Adipocyte (in vitro differentiated cells): ENCODE measurements at regions not wholly inside any gene's neighbourhood (a gene's known extent, or its start where the extent isn't known, plus 50 kb on each side); places are given as distances from the start of the nearest gene placed in this dataset.
A peak's percentile ranks its signal among the peaks of the same experiment; 100 is the strongest.
"Not testable (repeated sequence)": the region's sequence is repeated elsewhere in the genome, so short reads cannot be mapped to it uniquely, and the experiment has no call there.

Experiments
- DNase-seq: peaks from one replicate; pipeline ENCODE4 v3.0.0-alpha.2; 2015; ENCODE audit warnings: low read depth
- H3K27me3 ChIP-seq: replicated peaks from 2 replicates; pipeline ENCODE4 v1.7.0; 2013; ENCODE audit warnings: mild to moderate bottlenecking, low read length, moderate library complexity; ENCODE audit not compliant: control insufficient read depth, insufficient read depth
- H3K36me3 ChIP-seq: 2 replicates; pipeline ENCODE4 v1.7.0; 2013; ENCODE audit warnings: low read length, mild to moderate bottlenecking, moderate library complexity; ENCODE audit not compliant: control insufficient read depth, insufficient read depth, severe bottlenecking
- H3K4me1 ChIP-seq: 2 replicates; pipeline ENCODE4 v1.7.0; 2013; ENCODE audit warnings: mild to moderate bottlenecking, low read length, moderate library complexity; ENCODE audit not compliant: control insufficient read depth, insufficient read depth
- H3K4me3 ChIP-seq: 2 replicates; pipeline ENCODE4 v1.7.0; 2013; ENCODE audit warnings: mild to moderate bottlenecking, low read length, moderate library complexity
- H3K9ac ChIP-seq: 2 replicates; pipeline ENCODE4 v1.7.0; 2013; ENCODE audit warnings: mild to moderate bottlenecking, low read length, moderate library complexity
- H3K9me3 ChIP-seq: 2 replicates; pipeline ENCODE4 v1.7.0; 2013; ENCODE audit warnings: mild to moderate bottlenecking, low read length, moderate library complexity; ENCODE audit not compliant: control insufficient read depth

DNA sequence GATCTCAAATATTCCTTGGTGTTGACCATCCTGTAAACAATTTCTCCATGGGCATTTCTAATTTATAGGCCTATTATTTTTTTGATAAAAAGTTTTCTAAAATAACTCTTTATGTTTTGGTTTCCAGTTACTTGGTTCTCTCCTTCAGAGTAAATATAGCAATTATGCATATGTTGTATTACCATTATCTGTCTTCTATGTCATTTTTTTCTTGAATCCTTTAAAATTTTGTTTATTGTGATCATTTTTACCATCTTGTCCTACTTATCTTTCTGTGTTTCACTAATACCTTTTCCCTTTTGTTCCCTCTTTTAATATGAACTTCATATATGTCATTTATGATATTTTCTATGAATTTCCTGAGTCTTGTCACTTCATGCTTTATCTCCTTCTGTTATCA lies 341.1 kb downstream of the PDCD6IP start:
- H3K9me3 ChIP-seq = peaks cover 25% of the 10 kb centered on the region
- H3K36me3 ChIP-seq = no peaks in the 10 kb centered on the region
- no peak for DNase-seq
- H3K4me3 ChIP-seq = no peak overlapping the region
- H3K9ac ChIP-seq = no peak overlapping the region
- H3K4me1 ChIP-seq = no peaks in the 10 kb centered on the region
- H3K27me3 ChIP-seq = no peaks in the 10 kb centered on the region

DNA sequence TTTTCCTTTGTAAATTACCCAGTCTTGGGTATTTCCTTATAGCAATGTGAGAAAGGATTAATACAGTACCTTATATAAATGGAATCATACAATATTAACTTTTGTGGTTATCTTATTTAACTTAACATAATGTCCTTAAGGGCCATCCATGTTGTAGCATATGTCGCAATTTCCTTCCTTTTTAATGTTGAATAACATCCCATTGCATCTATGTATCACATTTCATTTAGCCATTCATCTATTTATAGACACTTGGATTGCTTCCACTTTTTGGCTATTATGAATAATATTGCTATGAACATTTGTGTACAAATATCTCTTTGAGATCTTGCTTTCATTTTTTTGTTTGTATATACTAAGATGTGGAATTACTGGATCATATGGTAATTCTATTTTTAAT lies 342.2 kb downstream of the PDCD6IP start:
- Histone ChIP-seq H3K27me3 (no peaks in the 10 kb centered on the region), H3K36me3 (no peaks in the 10 kb centered on the region), H3K9ac (no peak overlapping the region), H3K4me1 (no peaks in the 10 kb centered on the region), H3K4me3 (no peak overlapping the region), H3K9me3 (peaks cover 15% of the 10 kb centered on the region)
- peak; percentile 76 for DNase-seq

DNA sequence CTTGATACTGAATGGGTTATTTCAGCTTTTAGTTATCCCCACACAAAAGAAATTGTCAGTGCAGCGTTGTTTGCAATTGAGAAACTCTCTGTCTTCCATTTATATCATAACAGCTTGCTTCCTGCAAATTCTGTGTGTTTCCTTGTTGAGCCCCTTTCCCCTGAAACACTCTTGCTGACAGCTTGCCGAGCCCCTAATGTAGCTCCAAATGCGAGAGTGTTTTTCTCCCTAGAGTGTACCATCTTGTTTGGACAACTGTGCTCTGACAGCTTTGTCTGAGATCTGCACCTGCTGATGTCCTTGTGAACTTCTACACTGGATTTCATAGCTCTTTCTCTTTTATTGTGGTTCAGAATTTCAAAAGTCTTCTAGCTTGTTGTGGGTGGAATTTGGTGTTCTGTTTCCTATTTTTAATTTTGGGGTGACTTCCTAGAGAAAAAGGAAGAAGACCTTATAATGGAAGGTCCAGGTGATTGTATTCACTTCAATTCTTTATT lies 343.5 kb downstream of the PDCD6IP start:
- no peak overlapping the region for H3K9ac ChIP-seq
- no peaks in the 10 kb centered on the region for H3K27me3 ChIP-seq
- no peak for DNase-seq
- no peaks in the 10 kb centered on the region for H3K36me3 ChIP-seq
- H3K4me1 ChIP-seq = no peaks in the 10 kb centered on the region
- no peak overlapping the region for H3K4me3 ChIP-seq
- H3K9me3 ChIP-seq = peaks cover 14% of the 10 kb centered on the region

DNA sequence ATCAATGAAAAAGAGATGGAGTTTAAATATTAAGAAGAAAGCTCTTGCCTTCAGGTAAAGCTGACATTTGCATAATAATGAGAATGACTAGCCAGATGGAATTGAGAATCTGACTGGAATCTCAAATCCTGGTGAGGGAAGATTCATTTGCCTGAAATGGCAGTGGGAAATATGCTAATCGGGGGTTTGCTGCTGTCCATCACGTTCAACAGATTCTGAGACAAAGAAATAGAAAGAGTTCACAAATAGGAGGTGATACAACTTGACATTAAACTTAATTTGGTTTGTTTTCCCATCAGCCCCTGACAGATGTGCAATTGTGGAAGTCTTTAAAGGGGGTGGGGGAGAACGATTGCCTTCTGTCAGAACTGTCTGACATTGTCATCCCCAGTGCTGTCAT lies 347.4 kb downstream of the PDCD6IP start:
- no peaks in the 10 kb centered on the region for H3K9me3 ChIP-seq
- no peaks in the 10 kb centered on the region for H3K36me3 ChIP-seq
- no peaks in the 10 kb centered on the region for H3K4me1 ChIP-seq
- DNase-seq = no peak
- H3K4me3 ChIP-seq = no peak overlapping the region
- no peak overlapping the region for H3K9ac ChIP-seq
- H3K27me3 ChIP-seq = no peaks in the 10 kb centered on the region

DNA sequence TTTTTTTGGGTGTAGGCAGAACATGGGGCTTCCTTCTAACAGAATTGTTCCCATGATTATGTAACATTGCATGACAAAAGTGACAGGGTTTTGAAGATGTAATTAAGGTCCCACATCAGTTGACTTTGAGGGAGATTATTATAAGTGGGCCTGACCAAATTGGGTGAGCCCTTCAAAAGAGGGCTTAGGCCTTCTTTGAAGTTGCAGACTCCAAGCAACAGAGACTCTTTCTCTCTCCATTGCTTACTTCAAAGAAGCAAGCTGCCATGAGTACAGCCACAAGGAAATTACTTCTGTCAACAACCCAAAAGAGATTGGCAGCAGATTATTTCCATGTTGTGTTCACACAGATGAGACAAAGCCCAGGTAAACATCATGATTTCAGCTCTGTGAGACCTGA lies 348.2 kb downstream of the PDCD6IP start:
- no peak overlapping the region for H3K9ac ChIP-seq
- no peak overlapping the region for H3K4me3 ChIP-seq
- DNase-seq = no peak
- H3K27me3 ChIP-seq = no peaks in the 10 kb centered on the region
- H3K36me3 ChIP-seq = no peaks in the 10 kb centered on the region
- no peaks in the 10 kb centered on the region for H3K9me3 ChIP-seq
- no peaks in the 10 kb centered on the region for H3K4me1 ChIP-seq

DNA sequence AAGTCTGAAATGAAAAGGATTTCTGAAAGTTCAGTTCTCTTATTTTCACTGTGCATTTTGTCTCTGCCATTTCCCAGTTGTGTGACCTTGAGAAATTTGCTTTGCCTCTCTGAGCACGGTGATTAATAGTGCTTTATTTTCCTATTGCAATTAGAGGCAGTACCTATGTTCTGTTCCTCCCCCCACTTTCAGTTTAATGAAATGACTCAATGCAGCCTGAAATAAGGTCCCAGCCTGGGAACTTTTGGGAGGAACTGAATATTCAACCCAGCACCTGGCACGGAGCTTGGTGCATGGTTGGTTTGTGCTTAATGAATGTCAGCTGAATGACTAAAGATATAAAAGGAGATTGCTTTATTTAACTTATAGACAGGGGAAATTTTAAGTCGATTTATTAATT lies 352.6 kb downstream of the PDCD6IP start:
- no peaks in the 10 kb centered on the region for H3K4me1 ChIP-seq
- DNase-seq = no peak
- H3K4me3 ChIP-seq = no peak overlapping the region
- no peaks in the 10 kb centered on the region for H3K27me3 ChIP-seq
- H3K9me3 ChIP-seq = no peaks in the 10 kb centered on the region
- H3K36me3 ChIP-seq = no peaks in the 10 kb centered on the region
- no peak overlapping the region for H3K9ac ChIP-seq

DNA sequence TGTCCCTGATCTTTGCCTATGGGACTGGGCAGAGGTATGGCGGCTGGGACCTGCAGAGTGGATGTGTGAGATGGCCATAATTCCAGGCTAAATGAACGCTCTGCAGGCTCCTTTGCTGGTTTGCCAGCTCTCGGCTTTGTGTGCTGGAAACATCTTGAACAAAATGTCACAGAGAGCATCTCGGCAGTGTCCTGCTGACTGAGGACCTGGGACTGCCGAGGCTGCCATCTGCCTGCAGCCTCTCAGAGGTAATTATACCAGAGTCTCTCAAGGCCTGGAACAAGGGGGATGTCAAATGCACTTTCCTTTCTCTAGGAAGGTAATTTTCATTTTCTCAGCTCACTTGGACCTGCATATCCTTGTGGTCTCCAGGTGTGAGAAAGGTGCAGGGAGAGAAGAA lies 354.2 kb downstream of the PDCD6IP start:
- Histone ChIP-seq H3K36me3 (no peaks in the 10 kb centered on the region), H3K4me1 (peaks cover 4% of the 10 kb centered on the region), H3K4me3 (no peak overlapping the region), H3K9me3 (no peaks in the 10 kb centered on the region), H3K9ac (no peak overlapping the region), H3K27me3 (no peaks in the 10 kb centered on the region)
- no peak for DNase-seq

DNA sequence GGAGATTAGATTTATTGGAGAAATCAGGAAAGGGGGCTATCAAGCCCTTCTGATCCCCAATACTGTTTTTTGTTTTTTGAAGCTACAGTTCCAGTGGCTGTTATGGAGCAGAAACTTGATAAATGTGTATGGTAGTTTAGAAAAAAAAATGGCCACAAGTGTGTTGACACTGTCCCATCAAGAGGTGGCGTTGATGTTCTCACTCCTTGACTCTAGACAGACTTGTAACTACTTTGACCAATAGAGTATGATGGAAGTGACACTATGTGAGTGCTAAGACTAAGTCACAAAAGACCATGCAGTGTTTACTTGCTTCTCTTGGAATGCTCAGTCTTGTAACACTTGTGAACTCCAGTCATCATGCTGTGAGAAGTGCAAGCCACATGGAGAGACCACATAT lies 356.7 kb downstream of the PDCD6IP start:
- H3K9ac ChIP-seq = no peak overlapping the region
- H3K36me3 ChIP-seq = no peaks in the 10 kb centered on the region
- peaks cover 4% of the 10 kb centered on the region for H3K4me1 ChIP-seq
- H3K4me3 ChIP-seq = no peak overlapping the region
- no peak for DNase-seq
- H3K9me3 ChIP-seq = no peaks in the 10 kb centered on the region
- H3K27me3 ChIP-seq = no peaks in the 10 kb centered on the region

DNA sequence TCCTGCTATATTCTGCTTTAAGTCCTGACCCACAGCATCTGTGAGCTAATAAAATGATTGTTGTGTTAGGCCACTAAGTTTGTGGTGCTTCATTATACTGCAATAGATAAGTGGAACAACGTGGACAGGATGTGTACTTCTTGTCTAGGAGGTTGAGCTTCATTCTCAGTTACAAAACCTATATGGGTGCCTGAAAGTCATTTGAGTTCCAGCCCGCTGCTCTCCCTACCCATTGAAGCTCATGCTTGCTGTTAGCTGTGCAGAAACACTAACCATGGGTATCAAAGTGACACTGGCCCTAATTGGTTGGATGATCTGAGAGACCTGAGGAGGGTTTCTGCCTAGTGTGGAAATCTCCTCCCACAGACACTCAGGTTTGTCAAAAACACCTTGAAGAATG lies 357.2 kb downstream of the PDCD6IP start:
- Histone ChIP-seq H3K4me3 (no peak overlapping the region), H3K9ac (no peak overlapping the region), H3K4me1 (peaks cover 4% of the 10 kb centered on the region), H3K36me3 (no peaks in the 10 kb centered on the region), H3K27me3 (no peaks in the 10 kb centered on the region), H3K9me3 (no peaks in the 10 kb centered on the region)
- DNase-seq = no peak

DNA sequence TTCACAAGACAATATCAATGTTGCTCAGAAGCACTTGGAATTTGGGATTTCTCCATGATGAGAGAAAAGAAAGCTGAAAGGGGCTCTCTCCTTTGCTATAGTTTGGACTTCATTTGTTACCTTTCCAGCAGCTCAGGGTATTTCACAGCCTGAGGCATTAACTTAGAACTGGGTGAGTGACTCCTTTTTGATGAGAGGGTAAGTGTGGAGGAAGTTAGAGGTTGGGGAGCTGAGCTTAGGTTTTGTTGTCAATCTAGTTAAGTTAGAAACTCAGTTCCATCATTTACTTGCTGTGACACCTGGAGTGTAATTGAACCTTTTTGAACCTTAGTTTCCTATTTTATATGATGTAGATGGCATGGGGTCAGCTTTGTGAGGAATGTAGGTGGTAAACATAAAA lies 359.1 kb downstream of the PDCD6IP start:
- H3K4me3 ChIP-seq = no peak overlapping the region
- no peaks in the 10 kb centered on the region for H3K9me3 ChIP-seq
- peaks cover 4% of the 10 kb centered on the region for H3K4me1 ChIP-seq
- DNase-seq = peak; percentile 10
- H3K9ac ChIP-seq = no peak overlapping the region
- H3K36me3 ChIP-seq = no peaks in the 10 kb centered on the region
- no peaks in the 10 kb centered on the region for H3K27me3 ChIP-seq

GRCh38 chr3:34159613-34160420 lies 361.4 kb downstream of the PDCD6IP start:
- no peaks in the 10 kb centered on the region for H3K36me3 ChIP-seq
- no peak overlapping the region for H3K4me3 ChIP-seq
- H3K4me1 ChIP-seq = peaks cover 4% of the 10 kb centered on the region
- H3K9me3 ChIP-seq = no peaks in the 10 kb centered on the region
- H3K9ac ChIP-seq = no peak overlapping the region
- no peak for DNase-seq
- H3K27me3 ChIP-seq = no peaks in the 10 kb centered on the region

DNA sequence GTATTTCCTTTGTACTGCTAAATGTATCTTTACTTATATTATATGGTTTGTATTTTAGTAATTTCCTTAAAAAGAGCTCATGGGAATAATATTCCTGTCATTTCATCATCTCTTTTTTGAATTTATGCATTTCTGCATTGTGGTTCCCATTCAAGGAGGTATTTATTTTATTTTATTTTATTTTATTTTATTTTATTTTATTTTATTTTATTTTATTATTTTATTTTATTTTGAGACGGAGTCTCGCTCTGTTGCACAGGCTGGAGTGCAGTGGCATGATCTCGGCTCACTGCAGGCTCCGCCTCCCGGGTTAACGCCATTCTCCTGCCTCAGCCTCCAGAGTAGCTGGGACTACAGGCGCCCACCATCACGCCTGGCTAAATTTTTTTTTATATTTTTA lies 371.2 kb downstream of the PDCD6IP start:
- not testable (repeated sequence) for H3K36me3 ChIP-seq, H3K4me3 ChIP-seq, DNase-seq, H3K9me3 ChIP-seq, H3K4me1 ChIP-seq, H3K9ac ChIP-seq, H3K27me3 ChIP-seq
